ENCODE measurements at regions not wholly inside any gene's neighbourhood (a gene's known extent, or its start where the extent isn't known, plus 50 kb on each side); places are given as distances from the start of the nearest gene placed in this dataset.

GRCh38 chr7:25031007-25031406 is 51.0 kb upstream of the OSBPL3 start:
- no peaks in the 10 kb centered on the region for H3K27me3 ChIP-seq (ENCODE audit: control insufficient read depth in 1 of 2, insufficient read depth in 2 of 2, low read length in 2 of 2)
- H3K4me3 ChIP-seq (ENCODE audit: low read depth in 1 of 2, low read length in 2 of 2) = no peak overlapping the region
- no peaks in the 10 kb centered on the region for H3K36me3 ChIP-seq (ENCODE audit: control insufficient read depth in 1 of 2, insufficient read depth in 2 of 2, low read length in 2 of 2)
- no peaks in the 10 kb centered on the region for H3K9me3 ChIP-seq (ENCODE audit: control insufficient read depth in 1 of 2, low read length in 2 of 2)
- peaks cover 0 to 2% of the 10 kb centered on the region in 2 donors for H3K4me1 ChIP-seq (ENCODE audit: control insufficient read depth in 1 of 2, insufficient read depth in 2 of 2, low read length in 2 of 2)
- H3K27ac ChIP-seq (ENCODE audit: low read depth, low read length) = no peak overlapping the region
- H3K9ac ChIP-seq (ENCODE audit: low read depth in 1 of 2, low read length in 2 of 2) = no peak overlapping the region
